T-helper 17 cell (primary cell): ENCODE measurements at regions not wholly inside any gene's neighbourhood (a gene's known extent, or its start where the extent isn't known, plus 50 kb on each side); places are given as distances from the start of the nearest gene placed in this dataset.

Experiments
- ATAC-seq: fragments of 150-1000 bp; cut with Tn5 transposase; 2 replicates; pipeline ENCODE4 v1.10.0; 2021; ENCODE audit warnings: mild to moderate bottlenecking, moderate library complexity
- DNase-seq, 3 donors: peaks; one replicate each; pipeline versions ENCODE4 v3.0.0 to v3.0.0-alpha.2; 2020 to 2021
- H3K9me3 ChIP-seq: one replicate; pipeline ENCODE4 v1.7.0; 2013; ENCODE audit warnings: low read length, mild to moderate bottlenecking; ENCODE audit not compliant: control insufficient read depth, poor library complexity, severe bottlenecking
- H3K27ac Mint-ChIP-seq: one replicate; pipeline ENCODE4 v1.8.0; 2022; ENCODE audit warnings: mild to moderate bottlenecking, moderate library complexity, mixed read lengths
- H3K27me3 Mint-ChIP-seq: one replicate; pipeline ENCODE4 v1.8.0; 2022; ENCODE audit warnings: mixed read lengths
- H3K36me3 Mint-ChIP-seq: one replicate; pipeline ENCODE4 v1.8.0; 2022; ENCODE audit warnings: low read depth, mixed read lengths
- H3K4me1 Mint-ChIP-seq: one replicate; pipeline ENCODE4 v1.8.0; 2022; ENCODE audit warnings: mild to moderate bottlenecking, mixed read lengths
- H3K4me3 Mint-ChIP-seq: one replicate; pipeline ENCODE4 v1.8.0; 2022; ENCODE audit warnings: mild to moderate bottlenecking, moderate library complexity, mixed read lengths

- H3K4me1 Mint-ChIP-seq: peaks cover 9% of the 10 kb centered on the region
- H3K27me3 Mint-ChIP-seq: peaks cover 72% of the 10 kb centered on the region
- DNase-seq: no peak
- H3K4me3 Mint-ChIP-seq: no peak overlapping the region
- H3K9me3 ChIP-seq: no peaks in the 10 kb centered on the region
- no peak for ATAC-seq
- H3K27ac Mint-ChIP-seq: no peak overlapping the region
- H3K36me3 Mint-ChIP-seq: peaks cover 3% of the 10 kb centered on the region
Observed at GRCh38 chr14:96617635-96618034, 115.5 kb downstream of the PAPOLA start.

- no peak for DNase-seq
- Mint-ChIP-seq H3K27ac (no peak overlapping the region), H3K36me3 (peaks cover 3% of the 10 kb centered on the region)
Observed at GRCh38 chr14:96622926-96623325, 120.7 kb downstream of the PAPOLA start.

GRCh38 chr14:96623676-96624484 lies 121.7 kb downstream of the PAPOLA start:
- H3K36me3 Mint-ChIP-seq: peaks cover 3% of the 10 kb centered on the region
- no peaks in the 10 kb centered on the region for H3K9me3 ChIP-seq
- H3K4me1 Mint-ChIP-seq: peaks cover 5% of the 10 kb centered on the region
- ATAC-seq (no peak), DNase-seq (no peak)
- H3K27ac Mint-ChIP-seq: no peak overlapping the region
- peaks cover 54% of the 10 kb centered on the region for H3K27me3 Mint-ChIP-seq
- H3K4me3 Mint-ChIP-seq: no peak overlapping the region

More at GRCh38 chr14:96622926-96623325, 120.7 kb downstream of the PAPOLA start:
- peaks cover 5% of the 10 kb centered on the region for H3K4me1 Mint-ChIP-seq
- no peak overlapping the region for H3K4me3 Mint-ChIP-seq
- no peak for ATAC-seq
- H3K27me3 Mint-ChIP-seq: peaks cover 64% of the 10 kb centered on the region
- H3K9me3 ChIP-seq: no peaks in the 10 kb centered on the region

- no peaks in the 10 kb centered on the region for H3K9me3 ChIP-seq
- ATAC-seq (no peak), DNase-seq (no peak)
- Mint-ChIP-seq H3K27ac (no peak overlapping the region), H3K4me3 (no peak overlapping the region), H3K27me3 (peaks cover 49% of the 10 kb centered on the region), H3K4me1 (peaks cover 5% of the 10 kb centered on the region), H3K36me3 (peaks cover 3% of the 10 kb centered on the region)
Observed at GRCh38 chr14:96624661-96625425, 122.7 kb downstream of the PAPOLA start.

GRCh38 chr14:96625426-96625985 lies 123.3 kb downstream of the PAPOLA start:
- H3K27ac Mint-ChIP-seq: no peak overlapping the region
- peaks cover 3% of the 10 kb centered on the region for H3K36me3 Mint-ChIP-seq
- peaks cover 48% of the 10 kb centered on the region for H3K27me3 Mint-ChIP-seq
- DNase-seq (no peak), ATAC-seq (no peak)
- no peak overlapping the region for H3K4me3 Mint-ChIP-seq
- no peaks in the 10 kb centered on the region for H3K9me3 ChIP-seq
- H3K4me1 Mint-ChIP-seq: peaks cover 5% of the 10 kb centered on the region

- DNase-seq (no peak), ATAC-seq (no peak)
- peaks cover 8% of the 10 kb centered on the region for H3K4me1 Mint-ChIP-seq
- H3K36me3 Mint-ChIP-seq: peaks cover 3% of the 10 kb centered on the region
- peaks cover 51% of the 10 kb centered on the region for H3K27me3 Mint-ChIP-seq
- no peaks in the 10 kb centered on the region for H3K9me3 ChIP-seq
- H3K27ac Mint-ChIP-seq: no peak overlapping the region
- H3K4me3 Mint-ChIP-seq: no peak overlapping the region
Observed at GRCh38 chr14:96626121-96626768, 124.1 kb downstream of the PAPOLA start.

GRCh38 chr14:96626916-96627315 lies 124.7 kb downstream of the PAPOLA start:
- Mint-ChIP-seq H3K27ac (no peak overlapping the region), H3K36me3 (peaks cover 3% of the 10 kb centered on the region), H3K27me3 (peaks cover 50% of the 10 kb centered on the region), H3K4me3 (no peak overlapping the region), H3K4me1 (peaks cover 7% of the 10 kb centered on the region)
- DNase-seq (no peak), ATAC-seq (no peak)
- no peaks in the 10 kb centered on the region for H3K9me3 ChIP-seq

- H3K9me3 ChIP-seq: no peaks in the 10 kb centered on the region
- ATAC-seq (no peak), DNase-seq (no peak)
- peaks cover 10% of the 10 kb centered on the region for H3K4me1 Mint-ChIP-seq
- peaks cover 3% of the 10 kb centered on the region for H3K36me3 Mint-ChIP-seq
- peaks cover 49% of the 10 kb centered on the region for H3K27me3 Mint-ChIP-seq
- H3K27ac Mint-ChIP-seq: no peak overlapping the region
- H3K4me3 Mint-ChIP-seq: no peak overlapping the region
Observed at GRCh38 chr14:96627386-96627785, 125.2 kb downstream of the PAPOLA start.

- Mint-ChIP-seq H3K27ac (no peak overlapping the region), H3K27me3 (peaks cover 42% of the 10 kb centered on the region), H3K4me1 (peaks cover 10% of the 10 kb centered on the region), H3K36me3 (peaks cover 3% of the 10 kb centered on the region), H3K4me3 (no peak overlapping the region)
- DNase-seq (no peak), ATAC-seq (no peak)
- no peaks in the 10 kb centered on the region for H3K9me3 ChIP-seq
Observed at GRCh38 chr14:96627811-96628775, 125.9 kb downstream of the PAPOLA start.

- H3K4me1 Mint-ChIP-seq: peaks cover 10% of the 10 kb centered on the region
- DNase-seq (no peak), ATAC-seq (no peak)
- no peaks in the 10 kb centered on the region for H3K9me3 ChIP-seq
- H3K27ac Mint-ChIP-seq: no peak overlapping the region
- no peak overlapping the region for H3K4me3 Mint-ChIP-seq
- H3K27me3 Mint-ChIP-seq: peaks cover 34% of the 10 kb centered on the region
- peaks cover 2% of the 10 kb centered on the region for H3K36me3 Mint-ChIP-seq
Observed at GRCh38 chr14:96629082-96629481, 126.9 kb downstream of the PAPOLA start.

GRCh38 chr14:96629558-96630222 lies 127.5 kb downstream of the PAPOLA start:
- no peak overlapping the region for H3K27ac Mint-ChIP-seq
- peaks cover 28% of the 10 kb centered on the region for H3K27me3 Mint-ChIP-seq
- H3K9me3 ChIP-seq: no peaks in the 10 kb centered on the region
- DNase-seq (no peak), ATAC-seq (no peak)
- H3K4me3 Mint-ChIP-seq: no peak overlapping the region
- H3K4me1 Mint-ChIP-seq: peaks cover 10% of the 10 kb centered on the region
- H3K36me3 Mint-ChIP-seq: no peaks in the 10 kb centered on the region

GRCh38 chr14:96630281-96630680 lies 128.1 kb downstream of the PAPOLA start:
- Mint-ChIP-seq H3K27me3 (peaks cover 22% of the 10 kb centered on the region), H3K36me3 (no peaks in the 10 kb centered on the region), H3K4me1 (peaks cover 10% of the 10 kb centered on the region), H3K27ac (no peak overlapping the region), H3K4me3 (no peak overlapping the region)
- H3K9me3 ChIP-seq: no peaks in the 10 kb centered on the region
- ATAC-seq: no peak
- no peak for DNase-seq
